ENCODE measurements at regions not wholly inside any gene's neighbourhood (a gene's known extent, or its start where the extent isn't known, plus 50 kb on each side); places are given as distances from the start of the nearest gene placed in this dataset.

GRCh38 chr2:34316788-34317187 is 717.7 kb upstream of the FAM98A start:
- H3K4me3 ChIP-seq: no peak overlapping the region
- RAD21 ChIA-PET (ENCODE audit: unreplicated experiment): no interaction called here
- H3K4me1 ChIP-seq (ENCODE audit: control insufficient read depth, insufficient read depth, low read length): no peaks in the 10 kb centered on the region
- no peaks in the 10 kb centered on the region for H3K27me3 ChIP-seq (replicated peaks in 1 of 2; ENCODE audit: control insufficient read depth in 2 of 2, insufficient read depth in 2 of 2, low read length in 1 of 2)
- H3K9me3 ChIP-seq (replicated peaks; ENCODE audit: control insufficient read depth, insufficient read depth, low read length): no peaks in the 10 kb centered on the region
- CTCF ChIA-PET: no interaction called here
- TF ChIP-seq CUX1 (IDR thresholded peaks at IDR 0.05; ENCODE audit: insufficient replicate concordance, low read depth, low read length) (no peak), EZH2 (IDR thresholded peaks at IDR 0.05; ENCODE audit: borderline replicate concordance, control insufficient read depth, low read depth, low read length) (no peak), ATF7 (IDR thresholded peaks at IDR 0.05; ENCODE audit: low read depth) (no peak), PML (IDR thresholded peaks at IDR 0.05; ENCODE audit: low read length) (no peak), PBX3 (IDR thresholded peaks at IDR 0.05; ENCODE audit: insufficient replicate concordance, low read depth, low read length) (no peak), NR2F1 (conservative IDR thresholded peaks at IDR 0.05) (no peak), EED (IDR thresholded peaks at IDR 0.05; ENCODE audit: low read depth) (no peak), PAX8 (IDR thresholded peaks at IDR 0.05) (no peak), NFIC (IDR thresholded peaks at IDR 0.05; ENCODE audit: low read depth, low read length) (no peak), CEBPB (IDR thresholded peaks at IDR 0.05; ENCODE audit: borderline replicate concordance in 1 of 2, low read depth in 2 of 2, low read length in 2 of 2) (no peak), IRF3 (IDR thresholded peaks at IDR 0.05) (no peak), BCLAF1 (IDR thresholded peaks at IDR 0.05) (no peak)
- BruUV-seq (replicated peaks): no TSS peak
- H2AFZ ChIP-seq (ENCODE audit: control insufficient read depth, low read depth, low read length): no peak overlapping the region
- in situ Hi-C loops (cut with MboI) (no loop called here), intact Hi-C loops (cut with micrococcal nuclease; ENCODE audit: unreplicated experiment) (no loop called here)
- DNase-seq (ENCODE audit: low read depth, low spot score) (no peak), ATAC-seq (no peak), FAIRE-seq (no peak)
- no peaks in the 10 kb centered on the region for H3K36me3 ChIP-seq (ENCODE audit: control insufficient read depth in 2 of 2, insufficient read depth in 2 of 2, low read length in 1 of 2)
- no peaks in the 10 kb centered on the region for H4K20me1 ChIP-seq (ENCODE audit: control insufficient read depth, insufficient read depth)
- no peaks in the 10 kb centered on the region for H3K79me2 ChIP-seq (ENCODE audit: control insufficient read depth, insufficient read depth, low read length)
- H3K9ac ChIP-seq (ENCODE audit: control insufficient read depth, insufficient read depth, low read length): no peak overlapping the region
- POLR2A ChIA-PET: no interaction called here
- 80% methylated on average over 1 of the region's 1 CpG for WGBS (ENCODE audit: insufficient coverage, insufficient replicate concordance, low lambda C conversion rate, missing lambda C conversion rate)
- no peak overlapping the region for H3K27ac ChIP-seq (ENCODE audit: control insufficient read depth, insufficient read depth)
- SMC1A ChIA-PET (ENCODE audit: uncharacterized antibody, unreplicated experiment): no interaction called here
- H3K4me2 ChIP-seq (ENCODE audit: control insufficient read depth, insufficient read depth): no peak overlapping the region

Measured in GM12878 (cell line).